ENCODE measurements at regions not wholly inside any gene's neighbourhood (a gene's known extent, or its start where the extent isn't known, plus 50 kb on each side); places are given as distances from the start of the nearest gene placed in this dataset.

GRCh38 chr21:27569831-27570230 is 602.9 kb upstream of the ADAMTS5 start:
- Histone ChIP-seq H3K4me1 (ENCODE audit: insufficient read depth, low read length) (peaks cover 62% of the 10 kb centered on the region), H3K27me3 (ENCODE audit: insufficient read depth, low read length) (no peaks in the 10 kb centered on the region), H2AFZ (ENCODE audit: low read length) (no peak overlapping the region), H3K36me3 (ENCODE audit: insufficient read depth, low read length) (no peaks in the 10 kb centered on the region), H4K20me1 (ENCODE audit: insufficient read depth, low read length) (no peaks in the 10 kb centered on the region), H3K9me3 (ENCODE audit: low read depth, low read length) (no peaks in the 10 kb centered on the region), H3K4me3 (ENCODE audit: insufficient read depth, low read length) (peak overlapping the region; percentile 31), H3K4me2 (ENCODE audit: insufficient read depth, low read length) (peak overlapping the region; percentile 63), H3K27ac (ENCODE audit: low read depth, low read length) (peak overlapping the region; percentile 98), H3K79me2 (ENCODE audit: insufficient read depth, low read length) (no peaks in the 10 kb centered on the region)
- no peak for TF ChIP-seq CTCF (IDR thresholded peaks at IDR 0.05; ENCODE audit: extremely low read depth, low read depth, low read length)
- DNase-seq (ENCODE audit: insufficient read length, low spot score, missing footprints), result no peak

- Histone ChIP-seq H2AFZ (ENCODE audit: low read length) (no peak overlapping the region), H3K4me2 (ENCODE audit: insufficient read depth, low read length) (peak overlapping the region; percentile 63), H3K4me1 (ENCODE audit: insufficient read depth, low read length) (peaks cover 63% of the 10 kb centered on the region)
Measured at GRCh38 chr21:27569091-27569490, 602.2 kb upstream of the ADAMTS5 start.

GRCh38 chr21:27567381-27567780 is 600.5 kb upstream of the ADAMTS5 start:
- H3K36me3 ChIP-seq (ENCODE audit: insufficient read depth, low read length), result no peaks in the 10 kb centered on the region
- no peak overlapping the region for H2AFZ ChIP-seq (ENCODE audit: low read length)
- H3K79me2 ChIP-seq (ENCODE audit: insufficient read depth, low read length), result no peaks in the 10 kb centered on the region
- peaks cover 57% of the 10 kb centered on the region for H3K4me1 ChIP-seq (ENCODE audit: insufficient read depth, low read length)
- peak overlapping the region; percentile 29 for H3K27ac ChIP-seq (ENCODE audit: low read depth, low read length)
- no peaks in the 10 kb centered on the region for H4K20me1 ChIP-seq (ENCODE audit: insufficient read depth, low read length)
- no peak overlapping the region for H3K4me2 ChIP-seq (ENCODE audit: insufficient read depth, low read length)
- H3K27me3 ChIP-seq (ENCODE audit: insufficient read depth, low read length), result no peaks in the 10 kb centered on the region
- no peaks in the 10 kb centered on the region for H3K9me3 ChIP-seq (ENCODE audit: low read depth, low read length)
- no peak for DNase-seq (ENCODE audit: insufficient read length, low spot score, missing footprints)
- H3K4me3 ChIP-seq (ENCODE audit: insufficient read depth, low read length), result no peak overlapping the region
- no peak for TF ChIP-seq CTCF (IDR thresholded peaks at IDR 0.05; ENCODE audit: extremely low read depth, low read depth, low read length)

More at GRCh38 chr21:27569091-27569490, 602.2 kb upstream of the ADAMTS5 start:
- H3K4me3 ChIP-seq (ENCODE audit: insufficient read depth, low read length), result no peak overlapping the region
- DNase-seq (ENCODE audit: insufficient read length, low spot score, missing footprints), result no peak
- H3K27ac ChIP-seq (ENCODE audit: low read depth, low read length), result peak overlapping the region; percentile 98
- no peaks in the 10 kb centered on the region for H4K20me1 ChIP-seq (ENCODE audit: insufficient read depth, low read length)
- H3K36me3 ChIP-seq (ENCODE audit: insufficient read depth, low read length), result no peaks in the 10 kb centered on the region
- TF ChIP-seq CTCF (IDR thresholded peaks at IDR 0.05; ENCODE audit: extremely low read depth, low read depth, low read length), result no peak
- no peaks in the 10 kb centered on the region for H3K9me3 ChIP-seq (ENCODE audit: low read depth, low read length)
- no peaks in the 10 kb centered on the region for H3K27me3 ChIP-seq (ENCODE audit: insufficient read depth, low read length)
- no peaks in the 10 kb centered on the region for H3K79me2 ChIP-seq (ENCODE audit: insufficient read depth, low read length)

GRCh38 chr21:27566521-27566920 is 599.6 kb upstream of the ADAMTS5 start:
- H3K27me3 ChIP-seq (ENCODE audit: insufficient read depth, low read length), result no peaks in the 10 kb centered on the region
- no peaks in the 10 kb centered on the region for H3K36me3 ChIP-seq (ENCODE audit: insufficient read depth, low read length)
- H3K4me2 ChIP-seq (ENCODE audit: insufficient read depth, low read length), result no peak overlapping the region
- DNase-seq (ENCODE audit: insufficient read length, low spot score, missing footprints), result no peak
- no peaks in the 10 kb centered on the region for H3K9me3 ChIP-seq (ENCODE audit: low read depth, low read length)
- H3K4me3 ChIP-seq (ENCODE audit: insufficient read depth, low read length), result no peak overlapping the region
- no peaks in the 10 kb centered on the region for H4K20me1 ChIP-seq (ENCODE audit: insufficient read depth, low read length)
- H2AFZ ChIP-seq (ENCODE audit: low read length), result peak overlapping the region; percentile 51
- peak overlapping the region; percentile 83 for H3K27ac ChIP-seq (ENCODE audit: low read depth, low read length)
- TF ChIP-seq CTCF (IDR thresholded peaks at IDR 0.05; ENCODE audit: extremely low read depth, low read depth, low read length), result no peak
- H3K79me2 ChIP-seq (ENCODE audit: insufficient read depth, low read length), result no peaks in the 10 kb centered on the region
- H3K4me1 ChIP-seq (ENCODE audit: insufficient read depth, low read length), result peaks cover 50% of the 10 kb centered on the region

Measured in osteoblast (primary cell).